ENCODE measurements at regions not wholly inside any gene's neighbourhood (a gene's known extent, or its start where the extent isn't known, plus 50 kb on each side); places are given as distances from the start of the nearest gene placed in this dataset.
"Not testable (repeated sequence)": the region's sequence is repeated elsewhere in the genome, so short reads cannot be mapped to it uniquely, and the experiment has no call there.

GRCh38 chr9:108060175-108060574 is 570.6 kb upstream of the KLF4 start:
- in situ Hi-C loops (cut with HindIII; ENCODE audit: low sequenced_read_pairs) = no loop called here

- in situ Hi-C loops (cut with HindIII; ENCODE audit: low sequenced_read_pairs) = no loop called here
Measured at GRCh38 chr9:108058135-108058814, 568.7 kb upstream of the KLF4 start.

- in situ Hi-C loops (cut with HindIII; ENCODE audit: low sequenced_read_pairs) = no loop called here
Measured at GRCh38 chr9:108057421-108058134, 568.0 kb upstream of the KLF4 start.

GRCh38 chr9:108056805-108057386 is 567.3 kb upstream of the KLF4 start:
- in situ Hi-C loops (cut with HindIII; ENCODE audit: low sequenced_read_pairs) = no loop called here

GRCh38 chr9:108056084-108056804 is 566.7 kb upstream of the KLF4 start:
- in situ Hi-C loops (cut with HindIII; ENCODE audit: low sequenced_read_pairs) = no loop called here

GRCh38 chr9:108054131-108054630 is 564.6 kb upstream of the KLF4 start:
- in situ Hi-C loops (cut with HindIII; ENCODE audit: low sequenced_read_pairs) = no loop called here

- in situ Hi-C loops (cut with HindIII; ENCODE audit: low sequenced_read_pairs) = no loop called here
Measured at GRCh38 chr9:108053555-108054061, 564.0 kb upstream of the KLF4 start.

- in situ Hi-C loops (cut with HindIII; ENCODE audit: low sequenced_read_pairs) = no loop called here
Measured at GRCh38 chr9:108052431-108053080, 563.0 kb upstream of the KLF4 start.

- in situ Hi-C loops (cut with HindIII; ENCODE audit: low sequenced_read_pairs) = no loop called here
Measured at GRCh38 chr9:108050894-108051293, 561.3 kb upstream of the KLF4 start.

- in situ Hi-C loops (cut with HindIII; ENCODE audit: low sequenced_read_pairs) = no loop called here
Measured at GRCh38 chr9:108049671-108050494, 560.3 kb upstream of the KLF4 start.

- in situ Hi-C loops (cut with HindIII; ENCODE audit: low sequenced_read_pairs) = no loop called here
Measured at GRCh38 chr9:108049026-108049607, 559.5 kb upstream of the KLF4 start.

GRCh38 chr9:108048406-108049025 is 558.9 kb upstream of the KLF4 start:
- in situ Hi-C loops (cut with HindIII; ENCODE audit: low sequenced_read_pairs) = no loop called here

GRCh38 chr9:108047777-108048176 is 558.2 kb upstream of the KLF4 start:
- in situ Hi-C loops (cut with HindIII; ENCODE audit: low sequenced_read_pairs) = not testable (repeated sequence)

- in situ Hi-C loops (cut with HindIII; ENCODE audit: low sequenced_read_pairs) = no loop called here
Measured at GRCh38 chr9:108047264-108047663, 557.7 kb upstream of the KLF4 start.

- in situ Hi-C loops (cut with HindIII; ENCODE audit: low sequenced_read_pairs) = no loop called here
Measured at GRCh38 chr9:108045851-108046250, 556.3 kb upstream of the KLF4 start.

GRCh38 chr9:108043585-108043984 is 554.0 kb upstream of the KLF4 start:
- in situ Hi-C loops (cut with HindIII; ENCODE audit: low sequenced_read_pairs) = no loop called here

GRCh38 chr9:108041551-108041950 is 552.0 kb upstream of the KLF4 start:
- in situ Hi-C loops (cut with HindIII; ENCODE audit: low sequenced_read_pairs) = no loop called here

- in situ Hi-C loops (cut with HindIII; ENCODE audit: low sequenced_read_pairs) = no loop called here
Measured at GRCh38 chr9:108040783-108041182, 551.2 kb upstream of the KLF4 start.

GRCh38 chr9:108039493-108039892 is 549.9 kb upstream of the KLF4 start:
- in situ Hi-C loops (cut with HindIII; ENCODE audit: low sequenced_read_pairs) = no loop called here

Data from endothelial cell of hepatic sinusoid (primary cell).